ENCODE measurements at regions not wholly inside any gene's neighbourhood (a gene's known extent, or its start where the extent isn't known, plus 50 kb on each side); places are given as distances from the start of the nearest gene placed in this dataset.

- TF ChIP-seq USF1 (IDR thresholded peaks at IDR 0.05; ENCODE audit: borderline replicate concordance, extremely low read length, insufficient read depth, low read depth, low read length): no peak
- TF ChIP-seq EZH2 (IDR thresholded peaks at IDR 0.05; ENCODE audit: borderline replicate concordance, control insufficient read depth, low read depth, low read length): no peak
- TF ChIP-seq POLR2AphosphoS5 (IDR thresholded peaks at IDR 0.05; ENCODE audit: low read length): no peak
- TF ChIP-seq POLR2A (IDR thresholded peaks at IDR 0.05; ENCODE audit: low read depth, low read length): no peak
- TF ChIP-seq RAD21 (IDR thresholded peaks at IDR 0.05; ENCODE audit: insufficient read depth, low read depth, low read length): no peak
- no peak for TF ChIP-seq CTCF (IDR thresholded peaks at IDR 0.05 in 2 of 3, conservative IDR thresholded peaks at IDR 0.05 in 1 of 3; ENCODE audit: control insufficient read depth in 2 of 3, extremely low read depth in 1 of 3, insufficient read depth in 1 of 3, low read depth in 3 of 3, low read length in 3 of 3)
- no peak for TF ChIP-seq SP1 (IDR thresholded peaks at IDR 0.05; ENCODE audit: low read depth, low read length)
- TF ChIP-seq NRF1 (conservative IDR thresholded peaks at IDR 0.05; ENCODE audit: low read depth, low read length): no peak
- TF ChIP-seq HDGF (IDR thresholded peaks at IDR 0.05): no peak
- no peak for TF ChIP-seq ZBTB40 (IDR thresholded peaks at IDR 0.05; ENCODE audit: borderline replicate concordance)
- no peak for TF ChIP-seq FOXK2 (IDR thresholded peaks at IDR 0.05)
- no peak for TF ChIP-seq NR2F1 (conservative IDR thresholded peaks at IDR 0.05)
- TF ChIP-seq CBX3 (IDR thresholded peaks at IDR 0.05; ENCODE audit: borderline replicate concordance, low read depth): no peak
Measured at GRCh38 chr2:36035137-36035536, 320.4 kb upstream of the CRIM1 start.

All from GM12878 (cell line).